ENCODE measurements at regions not wholly inside any gene's neighbourhood (a gene's known extent, or its start where the extent isn't known, plus 50 kb on each side); places are given as distances from the start of the nearest gene placed in this dataset.

DNA sequence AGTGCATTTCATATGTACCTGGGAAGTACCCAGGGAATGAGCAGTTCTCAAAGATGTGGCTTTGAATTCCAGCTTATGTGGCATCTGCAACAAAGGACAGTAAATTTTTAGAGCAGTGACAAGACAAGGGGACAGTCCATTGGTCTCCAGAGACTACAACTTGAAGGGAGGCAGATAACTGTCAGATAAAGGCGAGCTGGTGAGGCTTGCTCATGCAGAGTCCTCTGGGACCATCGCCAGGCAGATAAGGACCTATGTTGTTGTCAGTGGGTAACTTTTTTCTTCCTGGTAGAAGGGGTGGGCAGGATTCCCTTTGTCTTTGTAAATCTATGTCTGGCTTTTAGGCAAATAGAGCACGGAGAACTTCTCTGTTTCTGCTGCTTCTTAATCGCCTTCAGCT, 120.2 kb downstream of the ICE1 start:
- no peaks in the 10 kb centered on the region for H3K4me1 ChIP-seq
- H3K36me3 ChIP-seq: no peaks in the 10 kb centered on the region
- no peak overlapping the region for H3K4me3 ChIP-seq
- intact Hi-C loops (cut with DNase I): no loop called here
- H3K27me3 ChIP-seq: no peaks in the 10 kb centered on the region
- TF ChIP-seq, protein P1, sequence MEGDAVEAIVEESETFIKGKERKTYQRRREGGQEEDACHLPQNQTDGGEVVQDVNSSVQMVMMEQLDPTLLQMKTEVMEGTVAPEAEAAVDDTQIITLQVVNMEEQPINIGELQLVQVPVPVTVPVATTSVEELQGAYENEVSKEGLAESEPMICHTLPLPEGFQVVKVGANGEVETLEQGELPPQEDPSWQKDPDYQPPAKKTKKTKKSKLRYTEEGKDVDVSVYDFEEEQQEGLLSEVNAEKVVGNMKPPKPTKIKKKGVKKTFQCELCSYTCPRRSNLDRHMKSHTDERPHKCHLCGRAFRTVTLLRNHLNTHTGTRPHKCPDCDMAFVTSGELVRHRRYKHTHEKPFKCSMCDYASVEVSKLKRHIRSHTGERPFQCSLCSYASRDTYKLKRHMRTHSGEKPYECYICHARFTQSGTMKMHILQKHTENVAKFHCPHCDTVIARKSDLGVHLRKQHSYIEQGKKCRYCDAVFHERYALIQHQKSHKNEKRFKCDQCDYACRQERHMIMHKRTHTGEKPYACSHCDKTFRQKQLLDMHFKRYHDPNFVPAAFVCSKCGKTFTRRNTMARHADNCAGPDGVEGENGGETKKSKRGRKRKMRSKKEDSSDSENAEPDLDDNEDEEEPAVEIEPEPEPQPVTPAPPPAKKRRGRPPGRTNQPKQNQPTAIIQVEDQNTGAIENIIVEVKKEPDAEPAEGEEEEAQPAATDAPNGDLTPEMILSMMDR (IDR thresholded peaks at IDR 0.05): no peak
- ATAC-seq (no peak), DNase-seq (no peak)
- no peak overlapping the region for H3K27ac ChIP-seq
- H3K9me3 ChIP-seq: no peaks in the 10 kb centered on the region

DNA sequence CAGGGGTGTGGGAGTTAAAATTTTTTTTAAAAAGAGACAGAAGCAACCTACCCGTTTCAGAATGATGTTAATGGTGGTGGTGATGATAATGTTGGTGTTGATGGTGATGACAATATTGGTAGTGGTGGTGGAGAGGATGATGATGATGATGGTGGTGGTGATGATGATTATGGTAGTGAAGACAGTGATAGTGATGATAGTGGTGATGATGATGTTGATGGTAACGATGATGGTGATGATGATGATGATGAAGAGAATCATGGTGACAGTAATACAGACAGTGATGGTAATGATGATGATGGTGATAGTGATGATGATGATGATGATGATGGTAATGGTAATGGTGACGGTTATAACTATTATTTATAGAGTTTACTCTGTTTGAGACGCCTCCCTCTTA, 117.6 kb downstream of the ICE1 start:
- TF ChIP-seq, protein P1 (IDR thresholded peaks at IDR 0.05): no peak
- no peak overlapping the region for H3K4me3 ChIP-seq
- no peaks in the 10 kb centered on the region for H3K27me3 ChIP-seq
- intact Hi-C loops (cut with DNase I): no loop called here
- H3K4me1 ChIP-seq: no peaks in the 10 kb centered on the region
- no peak for DNase-seq
- no peak overlapping the region for H3K27ac ChIP-seq
- no peak for ATAC-seq
- no peaks in the 10 kb centered on the region for H3K9me3 ChIP-seq
- no peaks in the 10 kb centered on the region for H3K36me3 ChIP-seq
